ENCODE measurements at regions not wholly inside any gene's neighbourhood (a gene's known extent, or its start where the extent isn't known, plus 50 kb on each side); places are given as distances from the start of the nearest gene placed in this dataset.

- H3K27ac ChIP-seq: no peak overlapping the region
- DNase-seq: no peak
- H3K36me3 ChIP-seq: no peaks in the 10 kb centered on the region
- H3K4me3 ChIP-seq: no peak overlapping the region
- no peaks in the 10 kb centered on the region for H3K27me3 ChIP-seq
- 53 to 70% methylated on average over 12 of the region's 12 CpGs for WGBS, 2 donors
- no peaks in the 10 kb centered on the region for H3K4me1 ChIP-seq
- intact Hi-C loops (cut with DNase I): no loop called here
- no peaks in the 10 kb centered on the region for H3K9me3 ChIP-seq
- TF ChIP-seq POLR2A (IDR thresholded peaks at IDR 0.05) (no peak), POLR2AphosphoS5 (IDR thresholded peaks at IDR 0.05) (no peak), EP300 (IDR thresholded peaks at IDR 0.05) (no peak), CTCF (IDR thresholded peaks at IDR 0.05) (no peak)
These were observed 122.2 kb upstream of the MGMT start for GRCh38 chr10:129344731-129345355.

- intact Hi-C loops (cut with DNase I): no loop called here
- no peak for TF ChIP-seq POLR2A (IDR thresholded peaks at IDR 0.05)
- no peak for TF ChIP-seq CTCF (IDR thresholded peaks at IDR 0.05)
- TF ChIP-seq POLR2AphosphoS5 (IDR thresholded peaks at IDR 0.05): no peak
- no peak for TF ChIP-seq EP300 (IDR thresholded peaks at IDR 0.05)
- Histone ChIP-seq H3K4me3 (no peak overlapping the region), H3K27me3 (no peaks in the 10 kb centered on the region), H3K36me3 (no peaks in the 10 kb centered on the region), H3K4me1 (no peaks in the 10 kb centered on the region), H3K9me3 (no peaks in the 10 kb centered on the region), H3K27ac (no peak overlapping the region)
- 54 to 75% methylated on average over 2 of the region's 2 CpGs for WGBS, 2 donors
- no peak for DNase-seq
These were observed 121.3 kb upstream of the MGMT start for GRCh38 chr10:129345763-129346162.

DNA sequence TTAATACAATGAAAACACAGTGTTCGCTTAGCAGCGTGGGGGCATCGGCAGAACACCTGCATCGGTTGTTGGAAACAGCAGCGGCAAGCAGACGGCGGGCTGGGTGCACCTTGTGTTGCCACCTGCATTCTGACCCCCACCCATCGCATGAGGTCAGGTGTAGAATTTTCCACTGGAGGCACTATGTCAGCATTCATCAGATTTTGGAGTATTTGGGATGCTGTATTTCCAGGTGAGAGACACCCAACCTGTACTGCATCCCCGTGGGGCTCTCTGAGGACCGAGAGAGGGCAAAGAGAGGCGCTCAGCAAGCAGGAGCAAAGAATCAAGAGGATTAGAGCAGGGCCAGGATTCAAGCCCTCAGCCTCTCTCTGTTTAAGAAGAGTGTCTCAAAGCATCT lies 116.4 kb upstream of the MGMT start:
- TF ChIP-seq POLR2AphosphoS5 (IDR thresholded peaks at IDR 0.05) (no peak), CTCF (IDR thresholded peaks at IDR 0.05) (no peak), EP300 (IDR thresholded peaks at IDR 0.05) (no peak), POLR2A (IDR thresholded peaks at IDR 0.05) (no peak)
- 79 to 86% methylated on average over 11 of the region's 11 CpGs for WGBS, 2 donors

GRCh38 chr10:129353101-129353500 lies 113.9 kb upstream of the MGMT start:
- Histone ChIP-seq H3K9me3 (peaks cover 0 to 10% (median 3%) of the 10 kb centered on the region in 4 donors), H3K36me3 (no peaks in the 10 kb centered on the region), H3K4me1 (no peaks in the 10 kb centered on the region), H3K4me3 (no peak overlapping the region), H3K27me3 (no peaks in the 10 kb centered on the region), H3K27ac (no peak overlapping the region)
- 91 to 94% methylated on average over 16 of the region's 16 CpGs for WGBS, 2 donors
- DNase-seq: no peak
- intact Hi-C loops (cut with DNase I): no loop called here
- TF ChIP-seq EP300 (IDR thresholded peaks at IDR 0.05): no peak
- TF ChIP-seq POLR2AphosphoS5 (IDR thresholded peaks at IDR 0.05): no peak
- no peak for TF ChIP-seq POLR2A (IDR thresholded peaks at IDR 0.05)
- no peak for TF ChIP-seq CTCF (IDR thresholded peaks at IDR 0.05)

More for the DNA sequence above, 116.4 kb upstream of the MGMT start:
- Histone ChIP-seq H3K36me3 (no peaks in the 10 kb centered on the region), H3K4me3 (no peak overlapping the region), H3K27ac (no peak overlapping the region), H3K27me3 (no peaks in the 10 kb centered on the region), H3K4me1 (no peaks in the 10 kb centered on the region), H3K9me3 (peaks cover 0 to 3% (median under 1%) of the 10 kb centered on the region in 4 donors)
- intact Hi-C loops (cut with DNase I): no loop called here
- DNase-seq: no peak

- 84 to 90% methylated on average over 10 of the region's 10 CpGs for WGBS, 2 donors
- no peak for DNase-seq
These were observed 107.0 kb upstream of the MGMT start for GRCh38 chr10:129360046-129360445.

More at GRCh38 chr10:129360046-129360445, 107.0 kb upstream of the MGMT start:
- intact Hi-C loops (cut with DNase I): no loop called here
- no peak for TF ChIP-seq CTCF (IDR thresholded peaks at IDR 0.05)
- no peak for TF ChIP-seq POLR2A (IDR thresholded peaks at IDR 0.05)
- TF ChIP-seq POLR2AphosphoS5 (IDR thresholded peaks at IDR 0.05): no peak
- no peak for TF ChIP-seq EP300 (IDR thresholded peaks at IDR 0.05)
- no peaks in the 10 kb centered on the region for H3K27me3 ChIP-seq
- no peaks in the 10 kb centered on the region for H3K36me3 ChIP-seq
- no peak overlapping the region for H3K4me3 ChIP-seq
- no peaks in the 10 kb centered on the region for H3K4me1 ChIP-seq
- H3K9me3 ChIP-seq: peaks cover 0 to 8% (median 3%) of the 10 kb centered on the region in 4 donors
- no peak overlapping the region for H3K27ac ChIP-seq

Measured in sigmoid colon (tissue), 6 donors.